SK-N-SH (cell line): ENCODE measurements at regions not wholly inside any gene's neighbourhood (a gene's known extent, or its start where the extent isn't known, plus 50 kb on each side); places are given as distances from the start of the nearest gene placed in this dataset.

ENCODE experiments used
- EP300 ChIP-seq, 2 experiments: IDR thresholded peaks; 2 replicates each; pipeline versions ENCODE4 v1.4.0 to v1.6.1; 2012; ENCODE audit warnings: borderline replicate concordance in 1 of 2, low read depth in 1 of 2, low read length in 1 of 2
- GABPA ChIP-seq: IDR thresholded peaks from 2 replicates; pipeline ENCODE4 v1.4.0; 2012; ENCODE audit warnings: low read depth, mild to moderate bottlenecking
- RXRA ChIP-seq: IDR thresholded peaks from 2 replicates; pipeline ENCODE4 v1.4.0; 2012; ENCODE audit warnings: low read depth, mild to moderate bottlenecking, borderline replicate concordance
- TEAD4 ChIP-seq: IDR thresholded peaks from 2 replicates; pipeline ENCODE4 v1.4.0; 2012; ENCODE audit warnings: mild to moderate bottlenecking, borderline replicate concordance; ENCODE audit not compliant: insufficient read depth
- YY1 ChIP-seq: IDR thresholded peaks from 2 replicates; pipeline ENCODE4 v1.4.0; 2012; ENCODE audit warnings: low read depth, mild to moderate bottlenecking
- TF ChIP-seq, protein P1 (sequence below): fragments of 200-600 bp; sonication (generic); IDR thresholded peaks from 2 replicates; pipeline ENCODE4 v1.6.1; 2017; ENCODE audit warnings: antibody characterized with exemption, mild to moderate bottlenecking, moderate library complexity
- TF ChIP-seq, protein P2 (sequence below): fragments of 150-350 bp; IDR thresholded peaks from 2 replicates; pipeline ENCODE4 v1.6.1; 2017; ENCODE audit warnings: antibody characterized with exemption, low read length, low read depth, borderline replicate concordance
- TF ChIP-seq, protein P3 (sequence below): IDR thresholded peaks from 2 replicates; pipeline ENCODE4; 2012
- TF ChIP-seq, protein P4 (sequence below): IDR thresholded peaks from 2 replicates; pipeline ENCODE4 v1.4.0; 2012; ENCODE audit warnings: low read depth, borderline replicate concordance
- TF ChIP-seq, protein P5 (sequence below): IDR thresholded peaks from 2 replicates; pipeline ENCODE4 v1.6.1; 2012; ENCODE audit warnings: mild to moderate bottlenecking, low read depth, low read length, moderate library complexity

DNA sequence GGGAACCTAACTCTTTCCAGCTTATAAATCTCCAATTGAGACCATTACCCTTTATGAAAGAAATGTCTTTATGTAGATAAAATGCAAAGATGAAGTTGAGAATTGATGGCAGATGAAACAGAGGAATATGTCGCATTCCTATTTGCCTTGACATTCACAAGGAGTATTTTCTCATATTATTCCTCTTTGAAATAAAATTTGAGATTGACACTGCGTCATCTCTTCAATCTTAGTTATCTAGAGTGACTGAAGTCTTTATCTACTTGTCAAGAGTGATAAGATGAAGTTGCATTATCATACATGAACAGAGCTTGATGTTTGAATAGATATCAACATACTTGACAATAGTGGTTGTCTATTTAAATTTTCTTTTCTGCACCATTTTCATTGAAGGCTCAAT lies 574.4 kb upstream of the SOX9 start:
- TF ChIP-seq, protein P1, sequence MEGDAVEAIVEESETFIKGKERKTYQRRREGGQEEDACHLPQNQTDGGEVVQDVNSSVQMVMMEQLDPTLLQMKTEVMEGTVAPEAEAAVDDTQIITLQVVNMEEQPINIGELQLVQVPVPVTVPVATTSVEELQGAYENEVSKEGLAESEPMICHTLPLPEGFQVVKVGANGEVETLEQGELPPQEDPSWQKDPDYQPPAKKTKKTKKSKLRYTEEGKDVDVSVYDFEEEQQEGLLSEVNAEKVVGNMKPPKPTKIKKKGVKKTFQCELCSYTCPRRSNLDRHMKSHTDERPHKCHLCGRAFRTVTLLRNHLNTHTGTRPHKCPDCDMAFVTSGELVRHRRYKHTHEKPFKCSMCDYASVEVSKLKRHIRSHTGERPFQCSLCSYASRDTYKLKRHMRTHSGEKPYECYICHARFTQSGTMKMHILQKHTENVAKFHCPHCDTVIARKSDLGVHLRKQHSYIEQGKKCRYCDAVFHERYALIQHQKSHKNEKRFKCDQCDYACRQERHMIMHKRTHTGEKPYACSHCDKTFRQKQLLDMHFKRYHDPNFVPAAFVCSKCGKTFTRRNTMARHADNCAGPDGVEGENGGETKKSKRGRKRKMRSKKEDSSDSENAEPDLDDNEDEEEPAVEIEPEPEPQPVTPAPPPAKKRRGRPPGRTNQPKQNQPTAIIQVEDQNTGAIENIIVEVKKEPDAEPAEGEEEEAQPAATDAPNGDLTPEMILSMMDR = no peak
- TF ChIP-seq, protein P2, sequence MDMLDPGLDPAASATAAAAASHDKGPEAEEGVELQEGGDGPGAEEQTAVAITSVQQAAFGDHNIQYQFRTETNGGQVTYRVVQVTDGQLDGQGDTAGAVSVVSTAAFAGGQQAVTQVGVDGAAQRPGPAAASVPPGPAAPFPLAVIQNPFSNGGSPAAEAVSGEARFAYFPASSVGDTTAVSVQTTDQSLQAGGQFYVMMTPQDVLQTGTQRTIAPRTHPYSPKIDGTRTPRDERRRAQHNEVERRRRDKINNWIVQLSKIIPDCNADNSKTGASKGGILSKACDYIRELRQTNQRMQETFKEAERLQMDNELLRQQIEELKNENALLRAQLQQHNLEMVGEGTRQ = no peak
- TF ChIP-seq, protein P3, sequence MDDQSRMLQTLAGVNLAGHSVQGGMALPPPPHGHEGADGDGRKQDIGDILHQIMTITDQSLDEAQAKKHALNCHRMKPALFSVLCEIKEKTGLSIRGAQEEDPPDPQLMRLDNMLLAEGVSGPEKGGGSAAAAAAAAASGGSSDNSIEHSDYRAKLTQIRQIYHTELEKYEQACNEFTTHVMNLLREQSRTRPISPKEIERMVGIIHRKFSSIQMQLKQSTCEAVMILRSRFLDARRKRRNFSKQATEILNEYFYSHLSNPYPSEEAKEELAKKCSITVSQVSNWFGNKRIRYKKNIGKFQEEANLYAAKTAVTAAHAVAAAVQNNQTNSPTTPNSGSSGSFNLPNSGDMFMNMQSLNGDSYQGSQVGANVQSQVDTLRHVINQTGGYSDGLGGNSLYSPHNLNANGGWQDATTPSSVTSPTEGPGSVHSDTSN = no peak
- TF ChIP-seq RXRA (no peak), YY1 (no peak), GABPA (no peak), TEAD4 (no peak), EP300 (IDR thresholded peaks at IDR 0.05; ENCODE audit: borderline replicate concordance in 1 of 2, low read depth in 1 of 2, low read length in 1 of 2) (no peak)
- TF ChIP-seq, protein P4, sequence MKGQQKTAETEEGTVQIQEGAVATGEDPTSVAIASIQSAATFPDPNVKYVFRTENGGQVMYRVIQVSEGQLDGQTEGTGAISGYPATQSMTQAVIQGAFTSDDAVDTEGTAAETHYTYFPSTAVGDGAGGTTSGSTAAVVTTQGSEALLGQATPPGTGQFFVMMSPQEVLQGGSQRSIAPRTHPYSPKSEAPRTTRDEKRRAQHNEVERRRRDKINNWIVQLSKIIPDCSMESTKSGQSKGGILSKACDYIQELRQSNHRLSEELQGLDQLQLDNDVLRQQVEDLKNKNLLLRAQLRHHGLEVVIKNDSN = no peak
- TF ChIP-seq, protein P5, sequence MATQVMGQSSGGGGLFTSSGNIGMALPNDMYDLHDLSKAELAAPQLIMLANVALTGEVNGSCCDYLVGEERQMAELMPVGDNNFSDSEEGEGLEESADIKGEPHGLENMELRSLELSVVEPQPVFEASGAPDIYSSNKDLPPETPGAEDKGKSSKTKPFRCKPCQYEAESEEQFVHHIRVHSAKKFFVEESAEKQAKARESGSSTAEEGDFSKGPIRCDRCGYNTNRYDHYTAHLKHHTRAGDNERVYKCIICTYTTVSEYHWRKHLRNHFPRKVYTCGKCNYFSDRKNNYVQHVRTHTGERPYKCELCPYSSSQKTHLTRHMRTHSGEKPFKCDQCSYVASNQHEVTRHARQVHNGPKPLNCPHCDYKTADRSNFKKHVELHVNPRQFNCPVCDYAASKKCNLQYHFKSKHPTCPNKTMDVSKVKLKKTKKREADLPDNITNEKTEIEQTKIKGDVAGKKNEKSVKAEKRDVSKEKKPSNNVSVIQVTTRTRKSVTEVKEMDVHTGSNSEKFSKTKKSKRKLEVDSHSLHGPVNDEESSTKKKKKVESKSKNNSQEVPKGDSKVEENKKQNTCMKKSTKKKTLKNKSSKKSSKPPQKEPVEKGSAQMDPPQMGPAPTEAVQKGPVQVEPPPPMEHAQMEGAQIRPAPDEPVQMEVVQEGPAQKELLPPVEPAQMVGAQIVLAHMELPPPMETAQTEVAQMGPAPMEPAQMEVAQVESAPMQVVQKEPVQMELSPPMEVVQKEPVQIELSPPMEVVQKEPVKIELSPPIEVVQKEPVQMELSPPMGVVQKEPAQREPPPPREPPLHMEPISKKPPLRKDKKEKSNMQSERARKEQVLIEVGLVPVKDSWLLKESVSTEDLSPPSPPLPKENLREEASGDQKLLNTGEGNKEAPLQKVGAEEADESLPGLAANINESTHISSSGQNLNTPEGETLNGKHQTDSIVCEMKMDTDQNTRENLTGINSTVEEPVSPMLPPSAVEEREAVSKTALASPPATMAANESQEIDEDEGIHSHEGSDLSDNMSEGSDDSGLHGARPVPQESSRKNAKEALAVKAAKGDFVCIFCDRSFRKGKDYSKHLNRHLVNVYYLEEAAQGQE = no peak
